NCI-H748 (cell line): ENCODE measurements at regions not wholly inside any gene's neighbourhood (a gene's known extent, or its start where the extent isn't known, plus 50 kb on each side); places are given as distances from the start of the nearest gene placed in this dataset.
"Not testable (repeated sequence)": the region's sequence is repeated elsewhere in the genome, so short reads cannot be mapped to it uniquely, and the experiment has no call there.

ENCODE experiments used
- DNase-seq: peaks from one replicate; lab custom pipeline; 2025; ENCODE audit not compliant: unreplicated experiment; lab: John Stamatoyannopoulos, UW

DNA sequence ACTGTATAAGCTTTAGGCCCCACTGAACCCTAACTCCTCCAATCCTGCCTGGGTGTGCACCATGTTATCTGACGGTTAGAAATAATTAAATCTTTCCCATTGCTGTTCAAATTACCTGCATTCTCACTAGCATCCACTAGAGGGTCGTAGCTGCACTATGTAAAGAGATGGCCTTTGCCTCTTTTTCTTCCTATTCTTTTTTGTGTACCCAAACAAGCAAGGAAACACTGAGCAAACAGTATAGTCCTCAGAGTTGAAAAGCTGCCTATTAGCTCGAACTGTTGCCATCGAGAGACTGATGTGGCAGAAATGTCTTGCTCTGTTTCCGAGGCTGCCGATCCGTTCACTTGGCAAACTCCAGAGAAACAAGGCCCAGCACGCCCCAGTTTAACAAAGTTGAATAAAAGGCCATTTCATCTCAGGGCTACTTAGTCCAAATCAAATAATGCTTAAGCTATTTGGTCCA, 163.8 kb upstream of the TRPM3 start:
- DNase-seq: peak; percentile 82

- not testable (repeated sequence) for DNase-seq
Measured at GRCh38 chr9:71282116-71282515, 160.7 kb upstream of the TRPM3 start.

DNA sequence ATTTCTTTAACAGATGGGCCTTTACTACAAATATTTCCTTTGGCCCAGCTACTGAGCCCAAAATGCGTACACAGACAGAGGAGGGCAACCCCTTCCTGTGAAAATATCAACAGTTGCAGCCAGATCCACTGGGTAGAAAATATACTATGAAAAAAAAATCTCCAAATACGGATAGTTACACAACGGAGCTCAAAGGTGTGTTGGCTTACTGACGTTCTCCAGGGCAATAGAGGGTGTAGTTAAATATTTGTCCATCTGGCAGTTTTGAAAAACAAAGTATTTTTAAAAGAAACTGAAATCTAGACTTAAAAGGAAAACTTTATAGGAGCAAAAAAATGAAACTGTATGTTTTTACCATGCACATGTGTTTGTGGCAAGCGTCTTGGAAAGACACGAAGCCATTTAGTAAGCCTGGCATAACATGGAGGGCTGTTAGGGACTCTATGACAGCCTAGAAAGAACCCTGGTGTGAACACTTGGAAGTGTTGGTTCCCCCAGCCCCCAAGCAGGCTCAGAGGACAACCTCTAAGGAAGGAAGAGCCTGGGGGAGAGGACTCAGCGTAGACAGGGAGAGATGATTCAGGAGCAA, 157.8 kb upstream of the TRPM3 start:
- no peak for DNase-seq

DNA sequence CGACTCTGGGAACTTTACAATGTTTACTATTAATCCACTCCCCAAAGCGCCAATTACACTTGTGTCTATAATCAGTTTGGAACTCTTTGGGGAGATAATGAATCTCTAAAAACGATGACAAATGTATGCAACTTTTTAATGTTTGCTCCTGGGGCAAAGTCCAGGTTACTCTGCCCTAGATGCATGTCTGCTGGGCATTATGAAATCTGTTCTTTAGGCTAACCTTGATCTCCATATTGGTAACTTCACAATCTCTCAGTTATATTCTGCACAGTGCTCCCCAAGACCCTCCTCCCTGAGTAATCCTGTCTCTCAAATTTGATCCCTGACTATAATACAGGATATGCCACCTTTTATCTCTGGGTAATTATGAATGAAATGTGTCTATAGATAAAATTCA, 152.2 kb upstream of the TRPM3 start:
- no peak for DNase-seq

DNA sequence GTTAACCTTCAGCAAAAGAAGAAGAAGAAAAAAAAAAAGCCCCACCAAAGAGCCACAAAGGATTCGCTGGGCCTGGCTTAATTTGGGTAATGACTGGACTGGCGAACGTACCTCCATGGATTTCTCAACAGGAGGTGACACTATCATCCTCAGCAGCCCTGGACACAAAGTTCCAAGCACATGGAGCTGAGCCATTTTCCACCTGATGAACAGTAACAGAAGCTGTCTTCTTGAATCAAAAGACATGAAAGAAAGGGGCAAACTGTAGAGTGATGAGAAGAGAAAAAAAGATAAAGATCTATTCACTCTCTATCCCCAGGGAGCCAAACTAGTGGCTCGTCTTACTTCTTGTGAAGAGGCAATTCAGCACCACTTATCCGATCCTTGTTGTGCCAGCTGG, 150.2 kb upstream of the TRPM3 start:
- DNase-seq: no peak

- DNase-seq: no peak
Measured at GRCh38 chr9:71270554-71270953, 149.1 kb upstream of the TRPM3 start.

DNA sequence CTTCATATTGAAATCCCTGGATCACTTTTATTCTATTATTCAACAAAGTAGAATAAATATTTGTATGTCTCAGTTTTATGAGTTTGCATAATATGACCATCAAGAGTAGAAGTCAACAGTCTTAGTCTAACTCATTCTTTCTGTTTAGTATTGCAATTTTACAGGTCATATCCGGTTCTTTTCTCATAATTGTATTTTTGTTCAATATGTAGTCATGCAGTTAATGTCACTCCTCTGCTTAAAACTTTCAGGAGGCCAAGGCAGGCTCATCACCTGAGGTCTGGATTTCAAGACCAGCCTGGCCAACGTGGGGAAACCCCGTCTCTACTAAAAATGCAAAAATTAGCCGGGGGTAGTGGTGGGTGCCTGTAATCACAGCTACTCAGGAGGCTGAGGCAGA, 148.4 kb upstream of the TRPM3 start:
- no peak for DNase-seq

GRCh38 chr9:71268871-71269635, 147.6 kb upstream of the TRPM3 start:
- DNase-seq: no peak

DNA sequence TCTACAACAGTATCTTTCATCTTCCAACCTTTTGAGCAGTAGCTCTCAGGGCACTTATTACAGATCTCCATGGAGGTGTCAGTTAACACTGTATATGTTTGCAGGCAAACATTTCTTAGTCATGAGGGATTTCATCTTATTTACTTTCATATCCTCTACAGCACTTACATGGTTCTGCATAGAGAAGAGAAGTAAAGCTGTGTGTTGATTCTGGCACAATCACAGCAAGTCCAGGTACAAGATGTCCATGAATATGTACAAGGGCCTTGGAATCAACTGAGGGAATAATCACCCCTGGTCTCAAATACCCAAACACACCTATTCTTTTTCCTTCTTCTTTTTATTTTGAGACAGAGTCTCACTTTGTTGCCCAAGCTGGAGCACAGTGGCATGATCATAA, 142.0 kb upstream of the TRPM3 start:
- no peak for DNase-seq

- not testable (repeated sequence) for DNase-seq
Measured at GRCh38 chr9:71260419-71260818, 139.0 kb upstream of the TRPM3 start.

- DNase-seq: no peak
Measured at GRCh38 chr9:71254592-71255277, 133.3 kb upstream of the TRPM3 start.

DNA sequence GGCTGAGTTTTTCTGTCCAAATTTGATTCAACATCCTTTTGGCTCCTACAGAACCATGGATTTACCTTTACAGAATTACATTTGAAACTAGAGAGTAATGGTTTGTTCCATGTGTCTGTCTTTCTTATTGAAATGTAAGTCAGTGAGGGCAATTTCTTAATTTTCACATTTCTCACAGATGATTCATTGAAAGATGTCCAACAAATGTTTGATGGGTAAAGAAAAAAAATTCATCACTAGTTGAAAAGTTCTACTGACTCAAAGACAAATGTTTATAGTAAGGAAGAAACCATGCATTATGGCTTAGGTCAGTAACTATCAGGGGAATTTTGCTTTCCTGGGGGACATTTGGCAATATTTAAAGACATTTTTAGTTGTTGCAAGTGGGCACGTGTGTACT, 131.6 kb upstream of the TRPM3 start:
- no peak for DNase-seq

GRCh38 chr9:71250581-71250980, 129.2 kb upstream of the TRPM3 start:
- no peak for DNase-seq

DNA sequence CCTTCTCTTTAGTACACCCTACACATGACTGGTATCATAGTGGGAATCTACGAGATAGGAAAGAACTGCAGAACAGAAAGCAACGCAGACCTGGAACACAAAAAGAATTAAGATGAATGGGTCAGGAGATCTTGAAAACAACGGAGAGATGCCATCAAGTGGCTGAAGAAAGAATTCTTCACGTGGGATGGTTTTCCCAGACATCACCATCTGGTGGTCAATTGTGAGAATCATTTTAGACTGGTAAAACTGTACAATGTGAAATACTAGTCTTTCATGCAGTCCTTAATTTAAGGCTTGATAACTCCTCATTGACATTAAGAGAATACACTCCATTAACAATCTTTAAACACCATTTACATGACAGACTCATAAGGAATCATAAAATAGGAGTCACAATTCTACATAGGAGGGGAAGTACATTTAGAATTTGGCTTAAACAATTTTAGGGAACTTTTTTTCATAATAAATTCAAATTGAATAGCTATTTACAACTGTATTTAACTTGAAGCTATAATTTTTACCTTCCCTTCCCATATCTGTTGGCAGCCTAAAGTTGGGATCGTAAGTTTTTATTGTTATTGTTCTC, 128.4 kb upstream of the TRPM3 start:
- peak; percentile 33 for DNase-seq

DNA sequence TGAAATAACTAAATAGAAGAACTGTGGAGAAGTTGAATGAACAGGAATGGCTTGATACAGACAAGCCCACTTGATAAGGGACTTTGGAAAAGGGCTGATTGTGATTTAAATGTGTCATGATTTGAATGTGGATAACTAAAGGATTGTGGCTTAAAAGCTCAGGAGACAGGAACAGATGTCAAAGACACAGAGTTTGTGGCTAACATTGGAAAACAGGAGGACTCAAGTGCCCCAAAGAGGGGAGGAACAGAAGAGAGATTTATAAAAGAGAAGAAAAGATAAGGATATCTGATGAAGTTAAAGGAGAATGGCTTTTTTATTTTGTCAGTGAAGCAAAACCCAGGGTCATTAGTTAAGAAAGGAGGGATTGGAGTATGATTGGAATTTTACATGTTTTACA, 124.2 kb upstream of the TRPM3 start:
- DNase-seq: no peak

DNA sequence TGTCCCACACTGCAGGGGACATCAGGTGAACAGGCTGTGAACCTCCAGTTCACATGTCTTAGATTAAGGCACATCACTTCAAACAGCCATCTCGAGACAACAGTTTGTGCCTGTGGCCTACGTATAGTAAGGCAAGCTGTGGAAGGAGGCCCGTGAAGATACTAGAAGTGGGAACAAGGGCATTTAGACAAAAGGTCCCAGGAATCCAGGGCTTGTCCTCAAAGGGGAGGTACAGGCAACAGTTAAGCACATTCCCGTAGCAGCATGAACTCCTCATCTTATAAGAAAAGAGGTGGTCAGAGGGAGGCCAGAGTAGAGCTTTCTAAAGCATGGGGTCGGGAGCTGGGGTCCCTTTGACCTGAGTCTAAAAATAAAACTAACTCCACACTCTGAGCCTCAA, 122.5 kb upstream of the TRPM3 start:
- no peak for DNase-seq

GRCh38 chr9:71242081-71242480, 120.7 kb upstream of the TRPM3 start:
- no peak for DNase-seq

- no peak for DNase-seq
Measured at GRCh38 chr9:71237051-71237450, 115.6 kb upstream of the TRPM3 start.

- DNase-seq: no peak
Measured at GRCh38 chr9:71233646-71234045, 112.2 kb upstream of the TRPM3 start.

DNA sequence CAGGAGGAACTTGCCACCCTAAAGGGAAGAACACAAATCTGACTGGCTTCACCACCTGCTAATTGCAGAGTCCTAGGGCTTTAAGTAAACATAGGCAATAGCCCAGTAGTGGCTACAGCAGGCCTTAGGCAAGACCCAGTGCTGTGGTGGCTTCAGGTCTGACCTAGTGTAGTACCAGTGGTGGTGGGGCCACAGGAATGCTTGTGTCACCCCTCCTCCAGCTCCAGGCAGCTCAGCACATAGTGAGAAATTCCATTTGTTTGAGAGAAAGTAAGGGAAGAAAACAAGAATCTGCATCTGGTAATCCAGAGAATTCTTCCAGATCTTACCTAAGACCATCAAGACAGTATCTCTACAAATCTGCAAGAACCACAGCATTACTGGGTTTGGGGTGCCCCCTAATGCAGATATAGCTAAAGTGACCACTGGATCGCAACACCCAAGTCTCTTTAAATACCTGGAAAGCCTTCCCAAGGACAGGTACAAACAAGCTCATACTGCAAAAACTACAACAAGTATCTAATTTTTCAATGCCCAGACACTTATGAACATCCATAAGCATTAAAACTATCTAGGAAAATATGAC, 102.6 kb upstream of the TRPM3 start:
- DNase-seq: no peak

GRCh38 chr9:71218774-71219173, 97.4 kb upstream of the TRPM3 start:
- DNase-seq: no peak
